GM20000 (cell line): ENCODE measurements at regions not wholly inside any gene's neighbourhood (a gene's known extent, or its start where the extent isn't known, plus 50 kb on each side); places are given as distances from the start of the nearest gene placed in this dataset.

Experiments used
- DNase-seq: peaks from one replicate; pipeline ENCODE4 v3.0.0; 2012; ENCODE audit warnings: low spot score
- CTCF ChIP-seq: IDR thresholded peaks from 2 replicates; pipeline ENCODE4 v1.5.1; 2012; ENCODE audit warnings: mild to moderate bottlenecking, control low read depth; ENCODE audit errors: extremely low read depth, missing control alignments

DNA sequence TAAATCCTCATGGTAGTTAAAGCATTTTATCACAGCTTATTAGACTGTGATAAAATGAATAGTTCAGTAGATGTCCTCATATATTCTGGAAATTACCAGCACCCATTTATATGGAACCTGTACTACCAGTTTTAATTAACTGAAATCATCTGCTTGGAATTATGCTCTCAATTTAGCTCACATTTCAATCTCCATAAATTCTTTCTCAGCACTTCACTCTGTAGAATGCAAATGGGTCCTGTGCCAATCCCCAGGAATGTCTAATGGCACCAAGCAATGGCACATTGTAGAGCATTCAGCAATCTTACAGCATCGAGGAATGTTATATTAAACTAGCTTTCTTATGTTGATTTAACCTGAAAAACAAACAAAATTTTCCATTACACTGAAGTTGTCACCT, 355.1 kb downstream of the PDHA2 start:
- DNase-seq, result no peak
- no peak for TF ChIP-seq CTCF

DNA sequence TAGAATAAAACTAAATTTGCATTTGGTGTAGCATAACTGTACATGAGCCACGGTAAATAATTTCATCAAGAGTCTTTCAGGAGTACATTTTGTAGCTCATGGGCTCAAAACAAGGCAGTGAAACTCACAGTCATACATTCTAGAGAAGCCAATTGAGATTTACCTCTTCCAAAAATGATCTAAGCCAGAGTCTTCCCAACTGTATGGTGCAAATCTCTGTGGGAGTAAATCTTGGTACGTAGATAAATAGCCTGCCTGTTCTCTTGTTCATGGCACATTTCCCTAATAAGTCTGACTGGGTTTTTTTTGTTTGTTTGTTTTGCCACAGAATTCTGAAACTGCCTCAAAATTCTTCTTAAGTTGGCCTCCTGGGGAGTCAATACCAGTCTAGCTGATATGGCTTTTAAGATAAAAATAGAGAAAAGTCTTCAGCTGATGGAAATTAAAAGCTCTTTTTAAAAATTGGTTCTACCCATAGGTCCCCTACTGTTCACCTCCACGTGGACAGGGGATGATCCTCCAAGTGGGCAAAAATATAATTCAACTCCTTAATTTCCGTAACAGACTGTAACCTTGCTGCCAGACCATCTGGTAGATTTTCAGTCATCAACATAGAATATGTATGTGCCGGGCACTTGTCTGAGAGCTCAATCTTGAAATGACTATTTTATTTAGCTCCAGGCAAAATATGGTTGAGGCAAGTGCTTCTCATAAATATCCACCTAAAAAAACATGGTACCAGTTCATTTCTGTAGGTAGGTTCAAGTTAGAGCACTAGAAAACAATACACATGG, 365.4 kb downstream of the PDHA2 start:
- DNase-seq, result no peak
- TF ChIP-seq CTCF, result no peak

DNA sequence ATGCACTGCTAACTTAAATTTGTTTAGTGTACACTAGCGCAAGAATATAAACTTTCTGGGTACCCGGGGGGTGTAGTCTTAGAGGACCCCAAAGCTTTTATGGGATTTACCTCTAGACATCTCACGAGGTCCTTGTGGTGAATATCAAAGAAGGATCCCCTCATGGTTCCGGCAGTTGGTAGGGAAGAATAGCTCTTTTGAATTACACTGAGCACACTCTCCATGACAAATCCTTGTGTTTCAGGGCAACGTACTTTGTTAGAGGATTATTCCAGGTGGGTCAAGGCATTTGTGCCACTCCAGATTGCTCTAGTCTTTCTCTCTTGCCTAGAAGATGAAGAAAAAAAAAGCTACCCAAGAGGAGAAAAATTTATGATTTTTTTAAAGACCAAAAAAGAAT, 387.6 kb downstream of the PDHA2 start:
- no peak for DNase-seq

DNA sequence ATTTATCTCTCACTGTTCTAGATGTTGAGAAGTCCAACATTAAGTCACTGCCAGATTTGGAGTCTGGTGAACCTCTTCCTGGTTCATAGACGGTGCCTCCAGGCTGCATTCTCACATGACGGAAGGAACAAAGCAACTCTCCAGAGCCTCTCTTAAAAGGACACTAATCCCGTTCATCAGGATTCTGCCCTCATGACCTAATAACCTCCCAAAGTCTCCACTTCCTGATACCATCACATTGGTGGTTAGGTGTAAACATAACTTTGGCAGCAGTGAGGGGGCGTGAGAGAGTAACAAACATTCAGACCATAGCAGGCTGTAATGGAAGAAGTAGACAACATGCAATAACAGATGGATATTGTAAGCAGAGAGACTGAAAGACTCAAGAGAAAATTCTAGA, 388.6 kb downstream of the PDHA2 start:
- no peak for DNase-seq
- TF ChIP-seq CTCF, result no peak

More for the DNA sequence above, 387.6 kb downstream of the PDHA2 start:
- TF ChIP-seq CTCF, result no peak

GRCh38 chr4:96240041-96240440, 400.1 kb downstream of the PDHA2 start:
- DNase-seq, result no peak
- TF ChIP-seq CTCF, result no peak

GRCh38 chr4:96241819-96242218, 401.9 kb downstream of the PDHA2 start:
- no peak for DNase-seq
- no peak for TF ChIP-seq CTCF

DNA sequence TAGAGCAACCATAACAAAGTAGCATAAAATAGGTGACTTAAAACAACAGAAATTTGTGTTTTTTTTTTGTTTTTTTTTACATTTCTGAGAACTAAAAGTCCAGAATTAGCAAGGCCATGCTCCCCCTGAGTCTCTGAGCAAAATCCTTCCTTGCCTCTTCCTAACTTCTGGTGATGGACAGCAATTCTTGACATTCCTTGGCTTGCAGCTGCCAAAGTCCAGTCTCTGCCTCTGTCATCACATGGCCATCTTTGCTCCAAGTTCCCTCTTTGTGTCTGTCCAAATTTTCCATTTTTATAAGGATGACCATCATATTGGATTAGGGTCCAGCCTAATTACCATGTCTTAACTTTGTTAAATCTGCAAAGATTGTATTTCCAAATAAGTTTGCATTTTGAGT, 407.2 kb downstream of the PDHA2 start:
- DNase-seq, result no peak
- no peak for TF ChIP-seq CTCF
